ENCODE measurements at regions not wholly inside any gene's neighbourhood (a gene's known extent, or its start where the extent isn't known, plus 50 kb on each side); places are given as distances from the start of the nearest gene placed in this dataset.

GRCh38 chr15:66940368-66940767 is 125.0 kb upstream of the SMAD3 start:
- H3K27ac ChIP-seq, result no peak overlapping the region
- peak; percentile 25 for DNase-seq
- H3K36me3 ChIP-seq (replicated peaks), result no peaks in the 10 kb centered on the region
- in situ Hi-C loops (cut with HindIII; ENCODE audit: low pct_ligation_motif_present, low sequenced_read_pairs), result no loop called here
- no peak overlapping the region for H3K4me3 ChIP-seq (ENCODE audit: low read depth, low read length)
- TF ChIP-seq, protein P1, sequence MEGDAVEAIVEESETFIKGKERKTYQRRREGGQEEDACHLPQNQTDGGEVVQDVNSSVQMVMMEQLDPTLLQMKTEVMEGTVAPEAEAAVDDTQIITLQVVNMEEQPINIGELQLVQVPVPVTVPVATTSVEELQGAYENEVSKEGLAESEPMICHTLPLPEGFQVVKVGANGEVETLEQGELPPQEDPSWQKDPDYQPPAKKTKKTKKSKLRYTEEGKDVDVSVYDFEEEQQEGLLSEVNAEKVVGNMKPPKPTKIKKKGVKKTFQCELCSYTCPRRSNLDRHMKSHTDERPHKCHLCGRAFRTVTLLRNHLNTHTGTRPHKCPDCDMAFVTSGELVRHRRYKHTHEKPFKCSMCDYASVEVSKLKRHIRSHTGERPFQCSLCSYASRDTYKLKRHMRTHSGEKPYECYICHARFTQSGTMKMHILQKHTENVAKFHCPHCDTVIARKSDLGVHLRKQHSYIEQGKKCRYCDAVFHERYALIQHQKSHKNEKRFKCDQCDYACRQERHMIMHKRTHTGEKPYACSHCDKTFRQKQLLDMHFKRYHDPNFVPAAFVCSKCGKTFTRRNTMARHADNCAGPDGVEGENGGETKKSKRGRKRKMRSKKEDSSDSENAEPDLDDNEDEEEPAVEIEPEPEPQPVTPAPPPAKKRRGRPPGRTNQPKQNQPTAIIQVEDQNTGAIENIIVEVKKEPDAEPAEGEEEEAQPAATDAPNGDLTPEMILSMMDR (IDR thresholded peaks at IDR 0.05; ENCODE audit: low read depth, low read length, missing control alignments), result no peak
- H3K27me3 ChIP-seq (replicated peaks), result no peaks in the 10 kb centered on the region

DNA sequence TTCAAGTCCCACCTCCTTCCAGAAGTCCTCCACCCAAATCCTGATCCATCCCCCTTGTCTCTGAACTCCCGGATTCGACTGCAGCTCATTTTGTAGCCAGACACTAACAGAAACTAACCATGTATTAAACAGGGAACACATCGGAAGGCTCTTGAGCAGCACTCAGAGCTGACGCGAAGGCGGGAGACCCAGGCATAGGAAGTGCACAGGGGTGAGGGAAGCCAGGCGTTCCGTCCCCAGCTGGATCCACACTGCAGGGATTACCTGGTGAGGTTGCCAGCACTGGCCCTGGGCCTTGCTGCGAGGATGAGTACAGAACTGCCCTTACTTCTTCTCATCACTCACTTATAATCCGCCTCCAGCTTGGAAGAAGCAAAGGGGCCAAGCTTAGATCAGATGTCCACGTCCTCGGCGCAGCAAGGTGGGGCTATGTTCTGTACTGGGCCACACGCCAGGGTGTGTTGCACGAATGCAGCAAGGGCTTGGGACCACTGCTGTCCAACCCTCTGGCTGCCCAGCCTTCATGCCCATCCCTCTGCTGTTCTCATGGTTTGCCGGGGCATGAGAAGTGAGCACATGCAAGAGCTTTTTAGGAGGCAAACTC is 124.2 kb upstream of the SMAD3 start:
- no peaks in the 10 kb centered on the region for H3K27me3 ChIP-seq (replicated peaks)
- in situ Hi-C loops (cut with HindIII; ENCODE audit: low pct_ligation_motif_present, low sequenced_read_pairs), result no loop called here
- no peaks in the 10 kb centered on the region for H3K36me3 ChIP-seq (replicated peaks)
- no peak overlapping the region for H3K4me3 ChIP-seq (ENCODE audit: low read depth, low read length)
- no peak for DNase-seq
- TF ChIP-seq, protein P1 (IDR thresholded peaks at IDR 0.05; ENCODE audit: low read depth, low read length, missing control alignments), result no peak
- H3K27ac ChIP-seq, result no peak overlapping the region

- H3K36me3 ChIP-seq (replicated peaks), result no peaks in the 10 kb centered on the region
- in situ Hi-C loops (cut with HindIII; ENCODE audit: low pct_ligation_motif_present, low sequenced_read_pairs), result no loop called here
- no peak for DNase-seq
- TF ChIP-seq, protein P1 (IDR thresholded peaks at IDR 0.05; ENCODE audit: low read depth, low read length, missing control alignments), result no peak
- H3K4me3 ChIP-seq (ENCODE audit: low read depth, low read length), result no peak overlapping the region
- H3K27me3 ChIP-seq (replicated peaks), result no peaks in the 10 kb centered on the region
- H3K27ac ChIP-seq, result no peak overlapping the region
Measured at GRCh38 chr15:66941791-66942190, 123.6 kb upstream of the SMAD3 start.

GRCh38 chr15:66942649-66943390 is 122.6 kb upstream of the SMAD3 start:
- no peak for DNase-seq
- H3K27me3 ChIP-seq (replicated peaks), result no peaks in the 10 kb centered on the region
- no peaks in the 10 kb centered on the region for H3K36me3 ChIP-seq (replicated peaks)
- TF ChIP-seq, protein P1 (IDR thresholded peaks at IDR 0.05; ENCODE audit: low read depth, low read length, missing control alignments), result no peak
- no peak overlapping the region for H3K4me3 ChIP-seq (ENCODE audit: low read depth, low read length)
- in situ Hi-C loops (cut with HindIII; ENCODE audit: low pct_ligation_motif_present, low sequenced_read_pairs), result no loop called here
- no peak overlapping the region for H3K27ac ChIP-seq

GRCh38 chr15:66943456-66944095 is 121.8 kb upstream of the SMAD3 start:
- H3K27me3 ChIP-seq (replicated peaks), result no peaks in the 10 kb centered on the region
- H3K36me3 ChIP-seq (replicated peaks), result no peaks in the 10 kb centered on the region
- in situ Hi-C loops (cut with HindIII; ENCODE audit: low pct_ligation_motif_present, low sequenced_read_pairs), result no loop called here

More at GRCh38 chr15:66943456-66944095, 121.8 kb upstream of the SMAD3 start:
- TF ChIP-seq, protein P1 (IDR thresholded peaks at IDR 0.05; ENCODE audit: low read depth, low read length, missing control alignments), result no peak
- Histone ChIP-seq H3K4me3 (ENCODE audit: low read depth, low read length) (no peak overlapping the region), H3K27ac (no peak overlapping the region)
- DNase-seq, result no peak
